ENCODE measurements at regions not wholly inside any gene's neighbourhood (a gene's known extent, or its start where the extent isn't known, plus 50 kb on each side); places are given as distances from the start of the nearest gene placed in this dataset.
"Not testable (repeated sequence)": the region's sequence is repeated elsewhere in the genome, so short reads cannot be mapped to it uniquely, and the experiment has no call there.

GRCh38 chr5:118604106-118604505 is 384.2 kb downstream of the DTWD2 start:
- ATAC-seq, result no peak
- no peak for DNase-seq

GRCh38 chr5:118603278-118603677 is 385.1 kb downstream of the DTWD2 start:
- ATAC-seq, result no peak
- no peak for DNase-seq

GRCh38 chr5:118598311-118598710 is 390.0 kb downstream of the DTWD2 start:
- DNase-seq (no peak), ATAC-seq (no peak)

GRCh38 chr5:118597543-118597942 is 390.8 kb downstream of the DTWD2 start:
- no peak for DNase-seq
- no peak for ATAC-seq

- ATAC-seq (no peak), DNase-seq (no peak)
These were observed 392.1 kb downstream of the DTWD2 start for GRCh38 chr5:118596255-118596654.

GRCh38 chr5:118593003-118593328 is 395.4 kb downstream of the DTWD2 start:
- ATAC-seq (no peak), DNase-seq (no peak)

- ATAC-seq, result no peak
- no peak for DNase-seq
These were observed 395.9 kb downstream of the DTWD2 start for GRCh38 chr5:118592229-118593002.

GRCh38 chr5:118590806-118591205 is 397.5 kb downstream of the DTWD2 start:
- no peak for DNase-seq
- ATAC-seq, result no peak

- DNase-seq (no peak), ATAC-seq (no peak)
These were observed 407.4 kb downstream of the DTWD2 start for GRCh38 chr5:118580949-118581348.

GRCh38 chr5:118578093-118578492 is 410.3 kb downstream of the DTWD2 start:
- ATAC-seq (no peak), DNase-seq (no peak)

GRCh38 chr5:118577621-118578020 is 410.7 kb downstream of the DTWD2 start:
- DNase-seq, result no peak
- no peak for ATAC-seq

GRCh38 chr5:118570276-118570675 is 418.1 kb downstream of the DTWD2 start:
- DNase-seq, ATAC-seq: not testable (repeated sequence)

- not testable (repeated sequence) for DNase-seq, ATAC-seq
These were observed 418.8 kb downstream of the DTWD2 start for GRCh38 chr5:118569596-118569995.

GRCh38 chr5:118565335-118565971 is 422.9 kb downstream of the DTWD2 start:
- DNase-seq (no peak), ATAC-seq (no peak)

GRCh38 chr5:118561971-118562370 is 426.4 kb downstream of the DTWD2 start:
- no peak for ATAC-seq

GRCh38 chr5:118561235-118561634 is 427.1 kb downstream of the DTWD2 start:
- ATAC-seq, result no peak
- DNase-seq, result no peak

More at GRCh38 chr5:118561971-118562370, 426.4 kb downstream of the DTWD2 start:
- DNase-seq, result no peak

GRCh38 chr5:118558871-118559270 is 429.5 kb downstream of the DTWD2 start:
- DNase-seq (no peak), ATAC-seq (no peak)

- no peak for DNase-seq
- ATAC-seq, result no peak
These were observed 431.1 kb downstream of the DTWD2 start for GRCh38 chr5:118557251-118557661.

- DNase-seq, result no peak
These were observed 431.6 kb downstream of the DTWD2 start for GRCh38 chr5:118556792-118557191.

GRCh38 chr5:118555727-118556126 is 432.6 kb downstream of the DTWD2 start:
- DNase-seq, result no peak
- no peak for ATAC-seq

More at GRCh38 chr5:118556792-118557191, 431.6 kb downstream of the DTWD2 start:
- ATAC-seq, result no peak

GRCh38 chr5:118554981-118555380 is 433.4 kb downstream of the DTWD2 start:
- ATAC-seq, result no peak
- DNase-seq, result no peak

- no peak for ATAC-seq
- DNase-seq, result no peak
These were observed 434.1 kb downstream of the DTWD2 start for GRCh38 chr5:118554241-118554640.

- ATAC-seq, result no peak
- DNase-seq, result no peak
These were observed 434.7 kb downstream of the DTWD2 start for GRCh38 chr5:118553662-118554061.

All from stimulated activated naive CD8-positive, alpha-beta T cell treated with anti-CD3 and anti-CD28 coated beads, Interleukin-15, Interleukin-2, amounts not matched to agents 100 U/mL and 50 U/mL, for 24 hours (primary cell).